ENCODE measurements at regions not wholly inside any gene's neighbourhood (a gene's known extent, or its start where the extent isn't known, plus 50 kb on each side); places are given as distances from the start of the nearest gene placed in this dataset.

- TF ChIP-seq, protein P1, sequence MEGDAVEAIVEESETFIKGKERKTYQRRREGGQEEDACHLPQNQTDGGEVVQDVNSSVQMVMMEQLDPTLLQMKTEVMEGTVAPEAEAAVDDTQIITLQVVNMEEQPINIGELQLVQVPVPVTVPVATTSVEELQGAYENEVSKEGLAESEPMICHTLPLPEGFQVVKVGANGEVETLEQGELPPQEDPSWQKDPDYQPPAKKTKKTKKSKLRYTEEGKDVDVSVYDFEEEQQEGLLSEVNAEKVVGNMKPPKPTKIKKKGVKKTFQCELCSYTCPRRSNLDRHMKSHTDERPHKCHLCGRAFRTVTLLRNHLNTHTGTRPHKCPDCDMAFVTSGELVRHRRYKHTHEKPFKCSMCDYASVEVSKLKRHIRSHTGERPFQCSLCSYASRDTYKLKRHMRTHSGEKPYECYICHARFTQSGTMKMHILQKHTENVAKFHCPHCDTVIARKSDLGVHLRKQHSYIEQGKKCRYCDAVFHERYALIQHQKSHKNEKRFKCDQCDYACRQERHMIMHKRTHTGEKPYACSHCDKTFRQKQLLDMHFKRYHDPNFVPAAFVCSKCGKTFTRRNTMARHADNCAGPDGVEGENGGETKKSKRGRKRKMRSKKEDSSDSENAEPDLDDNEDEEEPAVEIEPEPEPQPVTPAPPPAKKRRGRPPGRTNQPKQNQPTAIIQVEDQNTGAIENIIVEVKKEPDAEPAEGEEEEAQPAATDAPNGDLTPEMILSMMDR (IDR thresholded peaks at IDR 0.05): no peak
- TF ChIP-seq POLR2A (IDR thresholded peaks at IDR 0.05) (no peak), POLR2AphosphoS5 (IDR thresholded peaks at IDR 0.05; ENCODE audit: insufficient read depth in 1 of 2, low read depth in 1 of 2) (no peak)
Observed at GRCh38 chr12:124153392-124153791, 141.5 kb upstream of the RFLNA start.
